ENCODE measurements at regions not wholly inside any gene's neighbourhood (a gene's known extent, or its start where the extent isn't known, plus 50 kb on each side); places are given as distances from the start of the nearest gene placed in this dataset.

GRCh38 chr21:35911412-35912191, 148.7 kb downstream of the SETD4 start:
- TF ChIP-seq CTCF (tag by site-specific recombination; IDR thresholded peaks at IDR 0.05): no peak
- no peak for TF ChIP-seq ZNF274 (IDR thresholded peaks at IDR 0.05; ENCODE audit: low read length)
- no peak for TF ChIP-seq ZNF274 (tag by site-specific recombination; IDR thresholded peaks at IDR 0.05; ENCODE audit: borderline replicate concordance)
- no peak for TF ChIP-seq PRDM1 (tag by site-specific recombination; IDR thresholded peaks at IDR 0.05)
- no peak for TF ChIP-seq PBX3 (CRISPR knock-in tag; IDR thresholded peaks at IDR 0.05)

Measured in HEK293 (cell line).